ENCODE measurements at regions not wholly inside any gene's neighbourhood (a gene's known extent, or its start where the extent isn't known, plus 50 kb on each side); places are given as distances from the start of the nearest gene placed in this dataset.

- TF ChIP-seq ZNF281 (CRISPR knock-in tag; IDR thresholded peaks at IDR 0.05) = no peak
Observed at GRCh38 chr2:129191530-129191929, 787.9 kb upstream of the RAB6C start (continued).

GRCh38 chr2:129192117-129192516 lies 787.3 kb upstream of the RAB6C start:
- Mint-ChIP-seq H3K4me1 (peaks cover 59% of the 10 kb centered on the region), H3K9me3 (peaks cover 3% of the 10 kb centered on the region), H3K36me3 (no peaks in the 10 kb centered on the region), H3K27me3 (ENCODE audit: low read depth) (peaks cover 25% of the 10 kb centered on the region), H3K27ac (no peak overlapping the region), H3K4me3 (no peak overlapping the region)
- CTCF ChIA-PET = interaction anchor here (0.8 to 1.9 kb wide), 3 partner anchors 61 to 456 kb away, joined by 3 to 4 read pairs (median 3); no protein-coding TSS in a partner anchor
- DNase-seq (ENCODE audit: low spot score) (no peak), ATAC-seq (no peak)
- TF ChIP-seq NR1H2 (CRISPR knock-in tag; IDR thresholded peaks at IDR 0.05) (no peak), CBFB (CRISPR knock-in tag; IDR thresholded peaks at IDR 0.05; ENCODE audit: low read depth) (no peak), SMAD4 (CRISPR knock-in tag; IDR thresholded peaks at IDR 0.05) (no peak), ATF2 (CRISPR knock-in tag; IDR thresholded peaks at IDR 0.05; ENCODE audit: borderline replicate concordance, low read depth) (no peak)
- POLR2A ChIA-PET = no interaction called here

- ATAC-seq (no peak), DNase-seq (ENCODE audit: low spot score) (no peak)
- Mint-ChIP-seq H3K27ac (no peak overlapping the region), H3K36me3 (no peaks in the 10 kb centered on the region), H3K4me1 (peaks cover 51% of the 10 kb centered on the region), H3K27me3 (ENCODE audit: low read depth) (peaks cover 24% of the 10 kb centered on the region), H3K9me3 (peaks cover 3% of the 10 kb centered on the region), H3K4me3 (no peak overlapping the region)
- TF ChIP-seq ZNF219 (CRISPR knock-in tag; IDR thresholded peaks at IDR 0.05; ENCODE audit: borderline replicate concordance) (no peak), ZNF281 (CRISPR knock-in tag; IDR thresholded peaks at IDR 0.05) (no peak), NFE2L1 (CRISPR knock-in tag; IDR thresholded peaks at IDR 0.05) (no peak), CDX4 (CRISPR knock-in tag; IDR thresholded peaks at IDR 0.05; ENCODE audit: borderline replicate concordance) (no peak), E2F4 (CRISPR knock-in tag; IDR thresholded peaks at IDR 0.05; ENCODE audit: borderline replicate concordance, low read depth) (no peak), JAZF1 (CRISPR knock-in tag; IDR thresholded peaks at IDR 0.05) (no peak), ZBTB21 (CRISPR knock-in tag; IDR thresholded peaks at IDR 0.05; ENCODE audit: borderline replicate concordance) (no peak), ZNF232 (CRISPR knock-in tag; IDR thresholded peaks at IDR 0.05) (no peak), ELF4 (CRISPR knock-in tag; IDR thresholded peaks at IDR 0.05; ENCODE audit: low read depth) (no peak), ETV6 (CRISPR knock-in tag; IDR thresholded peaks at IDR 0.05) (no peak), HMGA2 (CRISPR knock-in tag; IDR thresholded peaks at IDR 0.05) (no peak)
- CTCF ChIA-PET = interaction anchor here (0.8 to 1.9 kb wide), 3 partner anchors 60 to 556 kb away, joined by 3 to 10 read pairs (median 4); no protein-coding TSS in a partner anchor
- POLR2A ChIA-PET = no interaction called here
Observed at GRCh38 chr2:129192841-129193253, 786.6 kb upstream of the RAB6C start.
